ENCODE measurements at regions not wholly inside any gene's neighbourhood (a gene's known extent, or its start where the extent isn't known, plus 50 kb on each side); places are given as distances from the start of the nearest gene placed in this dataset.

- TF ChIP-seq, protein P1, sequence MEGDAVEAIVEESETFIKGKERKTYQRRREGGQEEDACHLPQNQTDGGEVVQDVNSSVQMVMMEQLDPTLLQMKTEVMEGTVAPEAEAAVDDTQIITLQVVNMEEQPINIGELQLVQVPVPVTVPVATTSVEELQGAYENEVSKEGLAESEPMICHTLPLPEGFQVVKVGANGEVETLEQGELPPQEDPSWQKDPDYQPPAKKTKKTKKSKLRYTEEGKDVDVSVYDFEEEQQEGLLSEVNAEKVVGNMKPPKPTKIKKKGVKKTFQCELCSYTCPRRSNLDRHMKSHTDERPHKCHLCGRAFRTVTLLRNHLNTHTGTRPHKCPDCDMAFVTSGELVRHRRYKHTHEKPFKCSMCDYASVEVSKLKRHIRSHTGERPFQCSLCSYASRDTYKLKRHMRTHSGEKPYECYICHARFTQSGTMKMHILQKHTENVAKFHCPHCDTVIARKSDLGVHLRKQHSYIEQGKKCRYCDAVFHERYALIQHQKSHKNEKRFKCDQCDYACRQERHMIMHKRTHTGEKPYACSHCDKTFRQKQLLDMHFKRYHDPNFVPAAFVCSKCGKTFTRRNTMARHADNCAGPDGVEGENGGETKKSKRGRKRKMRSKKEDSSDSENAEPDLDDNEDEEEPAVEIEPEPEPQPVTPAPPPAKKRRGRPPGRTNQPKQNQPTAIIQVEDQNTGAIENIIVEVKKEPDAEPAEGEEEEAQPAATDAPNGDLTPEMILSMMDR (IDR thresholded peaks at IDR 0.05; ENCODE audit: low read depth, low read length): no peak
- H3K36me3 ChIP-seq: no peaks in the 10 kb centered on the region
- no peak overlapping the region for H3K4me3 ChIP-seq (ENCODE audit: low read depth, low read length)
- no peak for DNase-seq
- H3K27me3 ChIP-seq (ENCODE audit: insufficient read depth, low read depth, severe bottlenecking): peaks cover 51% of the 10 kb centered on the region
- H3K9me3 ChIP-seq (ENCODE audit: severe bottlenecking): peaks cover 5% of the 10 kb centered on the region
- H3K27ac ChIP-seq: no peak overlapping the region
Observed at GRCh38 chr7:70926666-70927065, 205.3 kb upstream of the GALNT17 start.

DNA sequence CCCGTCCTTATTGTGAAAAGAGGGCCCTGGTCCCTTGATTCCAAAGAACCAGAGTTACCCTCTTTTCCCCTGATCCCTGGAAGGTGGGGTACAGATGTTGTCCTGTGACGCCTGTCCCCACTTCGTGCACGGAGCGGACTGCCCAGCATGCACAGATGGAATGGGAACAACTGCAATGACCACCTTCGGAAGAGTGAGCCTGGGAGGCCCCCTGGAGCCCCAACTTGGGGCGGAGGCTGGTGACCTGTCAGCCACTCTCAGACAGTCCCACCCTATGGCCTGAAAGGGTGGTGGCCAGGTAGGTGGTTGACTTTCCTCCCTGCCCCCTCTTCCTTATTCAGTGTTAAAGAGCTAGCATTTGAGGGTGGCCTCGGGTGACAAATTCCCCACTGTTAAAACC, 196.6 kb upstream of the GALNT17 start:
- no peaks in the 10 kb centered on the region for H3K9me3 ChIP-seq (ENCODE audit: severe bottlenecking)
- no peaks in the 10 kb centered on the region for H3K36me3 ChIP-seq
- H3K4me3 ChIP-seq (ENCODE audit: low read depth, low read length): no peak overlapping the region
- TF ChIP-seq, protein P1 (IDR thresholded peaks at IDR 0.05; ENCODE audit: low read depth, low read length): no peak
- peaks cover 72% of the 10 kb centered on the region for H3K27me3 ChIP-seq (ENCODE audit: insufficient read depth, low read depth, severe bottlenecking)
- no peak overlapping the region for H3K27ac ChIP-seq
- DNase-seq: no peak

- H3K36me3 ChIP-seq: no peaks in the 10 kb centered on the region
- TF ChIP-seq, protein P1 (IDR thresholded peaks at IDR 0.05; ENCODE audit: low read depth, low read length): no peak
- H3K9me3 ChIP-seq (ENCODE audit: severe bottlenecking): no peaks in the 10 kb centered on the region
- H3K27me3 ChIP-seq (ENCODE audit: insufficient read depth, low read depth, severe bottlenecking): peaks cover 72% of the 10 kb centered on the region
- no peak for DNase-seq
- no peak overlapping the region for H3K4me3 ChIP-seq (ENCODE audit: low read depth, low read length)
- no peak overlapping the region for H3K27ac ChIP-seq
Observed at GRCh38 chr7:70935854-70936253, 196.1 kb upstream of the GALNT17 start.

GRCh38 chr7:70937424-70937823, 194.5 kb upstream of the GALNT17 start:
- H3K9me3 ChIP-seq (ENCODE audit: severe bottlenecking): no peaks in the 10 kb centered on the region
- no peaks in the 10 kb centered on the region for H3K36me3 ChIP-seq
- no peak overlapping the region for H3K27ac ChIP-seq
- no peak for DNase-seq
- H3K27me3 ChIP-seq (ENCODE audit: insufficient read depth, low read depth, severe bottlenecking): peaks cover 67% of the 10 kb centered on the region
- TF ChIP-seq, protein P1 (IDR thresholded peaks at IDR 0.05; ENCODE audit: low read depth, low read length): no peak
- H3K4me3 ChIP-seq (ENCODE audit: low read depth, low read length): no peak overlapping the region

GRCh38 chr7:70940597-70940996, 191.3 kb upstream of the GALNT17 start:
- H3K27me3 ChIP-seq (ENCODE audit: insufficient read depth, low read depth, severe bottlenecking): peaks cover 65% of the 10 kb centered on the region
- no peak for DNase-seq
- no peaks in the 10 kb centered on the region for H3K36me3 ChIP-seq
- no peaks in the 10 kb centered on the region for H3K9me3 ChIP-seq (ENCODE audit: severe bottlenecking)
- H3K4me3 ChIP-seq (ENCODE audit: low read depth, low read length): no peak overlapping the region
- no peak overlapping the region for H3K27ac ChIP-seq
- TF ChIP-seq, protein P1 (IDR thresholded peaks at IDR 0.05; ENCODE audit: low read depth, low read length): no peak

DNA sequence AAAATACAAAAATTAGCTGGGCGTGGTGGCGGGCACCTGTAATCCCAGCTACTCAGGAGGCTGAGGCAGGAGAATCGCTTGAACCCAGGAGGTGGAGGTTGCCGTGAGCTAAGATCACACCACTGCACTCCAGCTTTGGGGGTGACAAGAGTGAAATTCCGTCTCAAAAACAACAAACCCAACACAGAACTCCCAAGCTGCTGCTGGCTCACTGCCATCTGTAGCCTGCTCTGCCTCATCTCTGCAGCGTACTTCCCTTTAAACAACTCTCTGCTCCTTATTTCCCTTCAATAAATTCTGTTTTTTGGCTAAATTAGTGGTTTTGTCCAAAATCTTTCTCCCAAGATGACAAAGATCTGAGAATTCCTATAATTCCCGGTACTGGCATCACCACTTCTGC, 189.2 kb upstream of the GALNT17 start:
- H3K9me3 ChIP-seq (ENCODE audit: severe bottlenecking): no peaks in the 10 kb centered on the region
- peaks cover 59% of the 10 kb centered on the region for H3K27me3 ChIP-seq (ENCODE audit: insufficient read depth, low read depth, severe bottlenecking)
- H3K36me3 ChIP-seq: no peaks in the 10 kb centered on the region
- DNase-seq: no peak
- H3K27ac ChIP-seq: no peak overlapping the region
- no peak overlapping the region for H3K4me3 ChIP-seq (ENCODE audit: low read depth, low read length)
- TF ChIP-seq, protein P1 (IDR thresholded peaks at IDR 0.05; ENCODE audit: low read depth, low read length): no peak
